KBM-7 (cell line): ENCODE measurements at regions not wholly inside any gene's neighbourhood (a gene's known extent, or its start where the extent isn't known, plus 50 kb on each side); places are given as distances from the start of the nearest gene placed in this dataset.
"Not testable (repeated sequence)": the region's sequence is repeated elsewhere in the genome, so short reads cannot be mapped to it uniquely, and the experiment has no call there.

ENCODE experiments used
- DNase-seq: peaks from one replicate; pipeline ENCODE4 v3.0.0-alpha.2; 2015
- in situ Hi-C: fragments of 300-500 bp; cut with MboI; formaldehyde crosslinking; loops from 2 replicates; pipeline ENCODE4 v1.14.3; 2020; ENCODE audit warnings: low sequenced_read_pairs, low pct_unique_long_range_greater_than_20kb, mixed read lengths

GRCh38 chr2:102871707-102872106, 109.9 kb downstream of the TMEM182 start:
- DNase-seq: no peak
- in situ Hi-C loops: no loop called here

GRCh38 chr2:102872388-102872787, 110.6 kb downstream of the TMEM182 start:
- in situ Hi-C loops: no loop called here
- DNase-seq: no peak

DNA sequence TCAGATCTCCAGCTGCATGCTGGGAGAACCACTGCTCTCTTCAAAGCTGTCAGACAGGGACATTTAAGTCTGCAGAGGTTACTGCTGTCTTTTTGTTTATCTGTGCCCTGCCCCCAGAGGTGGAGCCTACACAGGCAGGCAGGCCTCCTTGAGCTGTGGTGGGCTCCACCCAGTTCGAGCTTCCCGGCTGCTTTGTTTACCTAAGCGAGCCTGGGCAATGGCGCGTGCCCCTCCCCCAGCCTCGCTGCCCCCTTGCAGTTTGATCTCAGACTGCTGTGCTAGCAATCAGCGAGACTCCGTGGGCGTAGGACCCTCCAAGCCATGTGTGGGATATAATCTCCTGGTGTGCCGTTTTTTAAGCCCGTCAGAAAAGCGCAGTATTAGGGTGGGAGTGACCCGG, 117.7 kb downstream of the TMEM182 start:
- in situ Hi-C loops, DNase-seq: not testable (repeated sequence)

GRCh38 chr2:102880731-102881130, 118.9 kb downstream of the TMEM182 start:
- in situ Hi-C loops: no loop called here
- peak; percentile 59 for DNase-seq

DNA sequence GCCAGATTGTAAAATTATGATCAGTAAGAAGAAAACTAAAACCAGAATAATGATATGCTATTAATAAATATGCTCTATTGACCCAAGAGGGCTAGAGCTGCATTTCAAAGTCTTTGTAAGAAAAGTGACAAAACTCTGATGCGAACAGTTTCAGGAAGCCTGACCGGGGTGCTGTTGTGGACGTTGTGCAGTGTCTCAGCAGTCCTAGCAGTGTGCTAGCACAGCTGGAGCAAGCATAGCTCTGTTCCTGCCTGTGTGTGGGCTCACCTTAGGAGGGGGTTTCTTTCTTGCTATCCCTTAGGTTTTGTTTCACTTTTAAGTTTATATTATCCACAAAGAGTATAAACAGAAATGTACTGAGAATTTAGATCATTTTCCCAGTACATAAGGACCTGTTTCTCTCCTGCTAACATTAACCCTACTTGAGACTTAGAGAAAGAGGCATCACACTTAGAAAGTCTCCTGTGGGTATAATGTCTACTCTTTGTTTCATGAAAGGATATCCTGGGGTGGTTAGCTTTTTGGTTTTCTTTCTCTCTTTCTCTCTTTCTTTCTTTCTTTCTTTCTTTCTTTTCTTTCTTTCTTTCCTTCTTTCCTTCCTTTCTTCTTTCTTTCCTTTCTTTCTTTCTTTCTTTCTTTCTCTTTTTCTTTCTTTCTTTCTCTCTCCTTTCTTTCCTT, 124.5 kb downstream of the TMEM182 start:
- no peak for DNase-seq
- in situ Hi-C loops: no loop called here

- no peak for DNase-seq
- in situ Hi-C loops: no loop called here
Observed at GRCh38 chr2:102888514-102888913, 126.7 kb downstream of the TMEM182 start.

DNA sequence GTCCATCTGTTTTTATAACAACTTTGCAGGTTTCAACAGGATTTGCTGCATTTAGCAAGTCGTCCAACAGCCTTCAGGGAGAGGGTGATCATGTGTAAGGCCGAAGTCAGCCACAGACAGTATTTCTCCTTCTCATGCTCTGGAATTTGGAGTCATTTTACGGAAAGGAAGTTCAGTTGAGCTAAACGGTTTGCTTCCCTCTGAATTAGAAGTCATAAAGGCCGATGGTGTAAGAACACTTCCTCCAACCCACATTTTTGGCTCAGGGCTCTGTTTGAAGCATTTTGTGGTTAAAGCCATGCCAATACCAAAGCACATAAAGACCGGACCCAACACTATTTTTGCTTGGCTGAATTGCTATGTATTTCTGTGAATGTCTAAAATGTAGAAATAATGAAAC, 129.5 kb downstream of the TMEM182 start:
- in situ Hi-C loops: no loop called here
- peak; percentile 84 for DNase-seq

GRCh38 chr2:102892698-102893310, 131.0 kb downstream of the TMEM182 start:
- in situ Hi-C loops: no loop called here

GRCh38 chr2:102893870-102894269, 132.0 kb downstream of the TMEM182 start:
- in situ Hi-C loops: no loop called here

More at GRCh38 chr2:102892698-102893310, 131.0 kb downstream of the TMEM182 start:
- no peak for DNase-seq

DNA sequence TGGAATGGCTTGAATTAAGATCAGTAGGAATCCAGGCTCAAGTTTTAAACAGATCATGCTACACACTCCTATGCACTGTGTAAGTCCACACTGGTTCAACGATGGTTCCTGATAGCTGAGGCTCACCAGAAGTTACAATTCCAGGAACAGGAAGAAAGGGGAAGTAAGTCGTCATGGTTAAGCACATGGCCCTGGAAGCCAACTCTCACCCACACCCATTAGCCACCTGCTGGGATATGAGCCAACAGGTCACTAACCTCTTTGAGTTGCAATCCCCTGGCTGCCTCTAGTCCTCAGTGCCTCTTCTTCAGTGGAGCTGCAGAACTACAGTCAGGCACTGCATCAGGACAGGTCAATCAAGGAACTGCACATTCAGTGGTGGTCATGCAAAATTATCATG, 133.5 kb downstream of the TMEM182 start:
- in situ Hi-C loops: no loop called here
- peak; percentile 94 for DNase-seq

More at GRCh38 chr2:102893870-102894269, 132.0 kb downstream of the TMEM182 start:
- no peak for DNase-seq

DNA sequence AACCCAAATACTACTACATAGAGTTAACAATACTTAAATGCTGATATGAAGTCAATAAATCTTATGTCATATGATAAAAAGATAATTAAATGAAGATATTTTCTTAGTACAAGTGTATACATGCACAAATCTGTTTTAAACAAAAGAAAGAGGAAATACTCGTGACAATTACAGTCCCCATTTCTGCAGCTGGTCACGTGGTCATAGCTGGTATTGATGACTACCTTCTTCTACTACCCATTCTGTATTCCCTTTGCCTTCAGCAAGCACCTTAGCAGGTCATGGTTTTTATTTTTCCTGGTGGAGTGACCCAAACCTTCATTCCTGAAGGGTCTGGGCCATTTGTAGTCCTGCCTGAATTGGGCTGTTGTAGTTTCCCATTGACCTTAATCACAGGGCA, 147.4 kb downstream of the TMEM182 start:
- in situ Hi-C loops, DNase-seq: not testable (repeated sequence)

DNA sequence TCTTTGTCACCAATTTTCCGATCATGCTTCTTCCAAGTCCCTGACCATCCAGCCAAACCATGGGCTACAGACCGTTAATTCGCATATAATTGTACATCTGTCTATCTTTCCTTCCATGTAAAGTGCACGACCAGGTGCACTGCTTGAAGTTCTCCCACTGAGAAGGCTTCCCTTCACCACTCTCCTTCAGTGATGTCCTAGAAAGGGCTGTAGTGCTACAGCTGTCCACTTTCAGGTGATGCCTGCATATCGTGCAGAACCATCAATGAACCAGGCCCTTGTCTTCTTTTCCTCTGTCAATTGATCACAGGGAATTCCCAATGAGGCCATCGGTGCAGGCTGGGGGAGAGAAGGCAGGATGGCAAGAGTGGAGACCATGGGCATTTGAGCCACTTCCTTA, 148.9 kb downstream of the TMEM182 start:
- in situ Hi-C loops: no loop called here

DNA sequence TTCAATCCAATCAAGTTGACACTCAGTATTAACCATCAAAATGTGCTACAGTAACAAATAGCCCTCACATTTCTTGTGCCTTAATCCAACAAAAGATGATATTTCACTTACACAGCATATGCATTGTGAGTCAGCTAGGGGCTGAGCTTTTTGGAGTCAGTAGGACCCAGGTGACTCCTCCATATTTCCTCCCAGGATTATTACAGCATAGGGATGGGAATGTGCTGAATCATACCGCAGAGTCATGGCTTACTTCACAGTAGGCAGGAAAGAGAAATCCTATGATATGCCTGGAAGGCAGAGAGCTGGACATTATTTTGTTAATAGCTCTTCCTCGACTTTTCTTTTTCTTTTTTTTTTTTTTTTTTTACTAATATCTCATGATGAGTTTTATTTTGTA, 153.3 kb downstream of the TMEM182 start:
- DNase-seq: no peak

More for the DNA sequence above, 148.9 kb downstream of the TMEM182 start:
- DNase-seq: no peak

DNA sequence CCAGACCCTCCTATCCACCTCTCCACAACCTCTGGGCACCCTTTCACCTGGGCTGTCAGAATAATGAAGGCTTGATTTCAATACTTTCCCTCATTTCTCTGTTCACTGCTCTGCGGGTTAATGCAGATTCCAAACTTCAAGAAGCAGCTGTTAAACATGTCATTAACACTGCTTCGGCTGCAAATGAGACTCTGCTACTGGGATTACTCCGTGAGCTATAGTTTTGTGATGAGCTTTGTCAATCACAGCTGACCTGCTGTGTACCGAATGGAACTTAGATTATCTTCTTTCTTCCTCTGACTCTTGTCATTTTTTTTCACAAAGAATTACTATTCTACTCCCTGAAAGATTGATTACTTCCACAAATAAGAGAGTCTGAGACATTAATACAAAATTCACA, 160.5 kb downstream of the TMEM182 start:
- in situ Hi-C loops: no loop called here
- no peak for DNase-seq

More for the DNA sequence above, 153.3 kb downstream of the TMEM182 start:
- in situ Hi-C loops: no loop called here

DNA sequence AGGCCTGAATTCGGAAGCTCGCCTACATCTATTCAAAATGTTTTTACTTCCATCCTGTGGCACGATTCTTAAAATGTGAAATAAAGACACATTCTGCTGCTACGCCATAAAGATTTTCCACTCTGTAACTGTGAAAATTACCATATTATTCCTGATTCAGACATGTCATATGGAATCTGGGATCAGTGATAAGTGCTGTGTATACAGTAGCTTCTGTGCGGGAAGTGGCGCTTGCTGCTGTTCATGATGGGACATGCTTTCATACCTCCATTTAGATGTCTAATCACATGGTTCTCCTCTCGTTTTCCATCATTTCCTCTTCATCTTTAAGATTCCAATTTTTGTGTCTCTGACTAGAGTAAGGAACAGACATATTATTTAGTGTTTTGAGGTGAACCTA, 163.2 kb downstream of the TMEM182 start:
- in situ Hi-C loops: no loop called here
- no peak for DNase-seq

GRCh38 chr2:102927854-102928267, 166.0 kb downstream of the TMEM182 start:
- in situ Hi-C loops: no loop called here
- no peak for DNase-seq

- DNase-seq: no peak
- in situ Hi-C loops: no loop called here
Observed at GRCh38 chr2:102929721-102930120, 167.9 kb downstream of the TMEM182 start.

- DNase-seq: no peak
- in situ Hi-C loops: no loop called here
Observed at GRCh38 chr2:102932501-102932900, 170.7 kb downstream of the TMEM182 start.

GRCh38 chr2:102939207-102939606, 177.4 kb downstream of the TMEM182 start:
- in situ Hi-C loops: no loop called here
- no peak for DNase-seq

GRCh38 chr2:102940684-102941083, 178.9 kb downstream of the TMEM182 start:
- in situ Hi-C loops: no loop called here
- DNase-seq: no peak

DNA sequence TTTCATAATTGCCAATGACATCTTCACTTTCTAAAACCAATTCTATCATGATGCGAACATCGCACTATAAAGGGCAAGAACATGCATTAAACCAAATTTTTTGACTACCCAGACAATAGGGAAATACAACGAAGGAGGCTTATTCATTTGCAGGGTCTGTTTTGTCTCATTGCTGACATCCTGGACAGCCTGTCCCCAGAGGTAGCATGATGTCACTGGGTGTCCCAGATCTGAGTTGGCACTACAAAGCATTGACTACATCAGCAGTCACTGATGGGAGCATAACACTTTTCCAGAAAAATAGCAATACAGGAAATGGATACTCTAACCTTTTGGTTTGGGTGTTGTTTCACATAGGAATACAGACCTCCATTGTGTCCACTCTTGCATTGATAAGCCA, 180.3 kb downstream of the TMEM182 start:
- DNase-seq: no peak
- in situ Hi-C loops: no loop called here
